SK-N-SH (cell line): ENCODE measurements at regions not wholly inside any gene's neighbourhood (a gene's known extent, or its start where the extent isn't known, plus 50 kb on each side); places are given as distances from the start of the nearest gene placed in this dataset.

Experiments used
- CTCF ChIA-PET: fragments of 300-600, 350-600 bp; formaldehyde crosslinking; extraction: SDS; loops from one replicate; lab custom pipeline; 2021; lab: Yijun Ruan, JAX
- POLR2A ChIA-PET: fragments of 350-600 bp; sonication (Branson Sonifier 250); formaldehyde crosslinking; extraction: SDS; loops from one replicate; lab custom pipeline; 2020; ENCODE audit warnings: antibody characterized with exemption, inconsistent platforms; lab: Yijun Ruan, JAX
- DNase-seq: peaks from one replicate; pipeline ENCODE4 v3.0.0; 2012
- H2AFZ ChIP-seq: fragments of 200-600 bp; sonication (generic); 2 replicates; pipeline ENCODE4 v1.8.1; 2016; ENCODE audit warnings: antibody characterized with exemption, mild to moderate bottlenecking, low read depth
- H3F3A ChIP-seq: fragments of 200-600 bp; sonication (generic); replicated peaks from 2 replicates; pipeline ENCODE3; 2016; ENCODE audit warnings: antibody characterized with exemption, mild to moderate bottlenecking; ENCODE audit not compliant: insufficient read depth
- H3K27ac ChIP-seq, 2 experiments: fragments of 200-500 bp in 1 of 2; fragments of 200-600 bp in 1 of 2; sonication (Bioruptor generic) in 1 of 2; sonication (generic), shearing (Covaris generic) in 1 of 2; 2 replicates each; pipeline versions ENCODE4 v1.5.1 to v1.6.1; 2014 to 2016; ENCODE audit warnings: low read depth in 2 of 2, inconsistent platforms in 1 of 2, low read length in 1 of 2, mild to moderate bottlenecking in 1 of 2, mixed read lengths in 1 of 2
- H3K27me3 ChIP-seq: fragments of 200-600 bp; sonication (generic), shearing (Covaris generic); 2 replicates; pipeline ENCODE4 v1.6.1; 2016; ENCODE audit warnings: mixed run types; ENCODE audit not compliant: insufficient read depth
- H3K36me3 ChIP-seq, 2 experiments: fragments of 200-500 bp in 1 of 2; fragments of 200-600 bp in 1 of 2; sonication (Bioruptor generic) in 1 of 2; sonication (generic) in 1 of 2; replicated peaks in 1 of 2; 2 replicates each; pipeline versions ENCODE3 to v1.5.1; 2014 to 2016; ENCODE audit warnings: low read length in 1 of 2, mild to moderate bottlenecking in 1 of 2; ENCODE audit not compliant: insufficient read depth in 2 of 2, control insufficient read depth in 1 of 2
- H3K4me1 ChIP-seq, 2 experiments: fragments of 200-500 bp in 1 of 2; fragments of 200-600 bp in 1 of 2; sonication (Bioruptor generic) in 1 of 2; sonication (generic), shearing (Covaris generic) in 1 of 2; 2 replicates each; pipeline versions ENCODE4 v1.5.1 to v1.6.1; 2014 to 2016; ENCODE audit warnings: low read depth in 1 of 2, low read length in 1 of 2, mixed run types in 1 of 2; ENCODE audit not compliant: insufficient read depth in 2 of 2, control insufficient read depth in 1 of 2
- H3K4me2 ChIP-seq: fragments of 200-600 bp; sonication (generic), shearing (Covaris generic); 2 replicates; pipeline ENCODE4 v1.6.1; 2017; ENCODE audit warnings: mixed run types
- H3K4me3 ChIP-seq, 2 experiments: fragments of 200-500 bp in 1 of 2; fragments of 200-600 bp in 1 of 2; sonication (Bioruptor generic) in 1 of 2; sonication (generic), shearing (Covaris generic) in 1 of 2; 2 replicates each; pipeline versions ENCODE4 v1.5.1 to v1.8.1; 2014 to 2016; ENCODE audit warnings: low read depth in 2 of 2, inconsistent platforms in 1 of 2, low read length in 1 of 2, mild to moderate bottlenecking in 1 of 2, mixed read lengths in 1 of 2, moderate library complexity in 1 of 2
- H3K79me2 ChIP-seq: fragments of 200-600 bp; sonication (generic); 2 replicates; pipeline ENCODE4 v1.8.1; 2017; ENCODE audit warnings: mild to moderate bottlenecking; ENCODE audit not compliant: insufficient read depth
- H3K9ac ChIP-seq: fragments of 200-600 bp; sonication (generic); 2 replicates; pipeline ENCODE4 v1.6.1; 2017; ENCODE audit warnings: mixed run types
- H3K9me2 ChIP-seq: fragments of 200-600 bp; sonication (generic); 2 replicates; pipeline ENCODE4 v1.6.1; 2017; ENCODE audit warnings: mixed run types
- H3K9me3 ChIP-seq: fragments of 200-600 bp; sonication (generic); 2 replicates; pipeline ENCODE4 v1.6.1; 2017; ENCODE audit warnings: mixed run types, mild to moderate bottlenecking, moderate library complexity
- H4K20me1 ChIP-seq: fragments of 200-600 bp; sonication (generic); 2 replicates; pipeline ENCODE4 v1.6.1; 2017; ENCODE audit warnings: mild to moderate bottlenecking, mixed run types; ENCODE audit not compliant: insufficient read depth
- EP300 ChIP-seq, 2 experiments: IDR thresholded peaks; 2 replicates each; pipeline versions ENCODE4 v1.4.0 to v1.6.1; 2012; ENCODE audit warnings: borderline replicate concordance in 1 of 2, low read depth in 1 of 2, low read length in 1 of 2
- FOSL2 ChIP-seq: IDR thresholded peaks from 2 replicates; pipeline ENCODE4 v1.4.0; 2012; ENCODE audit warnings: low read depth, mild to moderate bottlenecking, moderate library complexity, borderline replicate concordance
- FOXJ3 ChIP-seq: sonication (generic); formaldehyde crosslinking; IDR thresholded peaks from 2 replicates; pipeline ENCODE4 v1.5.1; 2020; ENCODE audit warnings: mild to moderate bottlenecking, missing genetic modification reagents
- FOXM1 ChIP-seq: IDR thresholded peaks from 2 replicates; pipeline ENCODE4 v1.4.0; 2012; ENCODE audit warnings: low read depth, mild to moderate bottlenecking
- GABPA ChIP-seq: IDR thresholded peaks from 2 replicates; pipeline ENCODE4 v1.4.0; 2012; ENCODE audit warnings: low read depth, mild to moderate bottlenecking
- GATA2 ChIP-seq: sonication (generic); formaldehyde crosslinking; IDR thresholded peaks from 2 replicates; pipeline ENCODE4 v1.5.0; 2020; ENCODE audit warnings: mild to moderate bottlenecking, missing genetic modification reagents
- NFIC ChIP-seq: IDR thresholded peaks from 2 replicates; pipeline ENCODE4 v1.4.0; 2012; ENCODE audit warnings: borderline replicate concordance
- NRF1 ChIP-seq: IDR thresholded peaks from 2 replicates; pipeline ENCODE4 v1.6.1; 2012; ENCODE audit warnings: low read depth, mild to moderate bottlenecking, low read length
- POLR2AphosphoS5 ChIP-seq: IDR thresholded peaks from 2 replicates; pipeline ENCODE4 v1.6.1; 2012; ENCODE audit warnings: low read depth, low read length
- RAD21 ChIP-seq: IDR thresholded peaks from 2 replicates; pipeline ENCODE4 v1.6.1; 2012; ENCODE audit warnings: mild to moderate bottlenecking, low read length
- RFX5 ChIP-seq: IDR thresholded peaks from 2 replicates; pipeline ENCODE4 v1.6.1; 2012; ENCODE audit warnings: mild to moderate bottlenecking, improper control_type of control experiment, low read length
- SMC3 ChIP-seq: IDR thresholded peaks from 2 replicates; pipeline ENCODE4 v1.6.1; 2012; ENCODE audit warnings: low read depth, low read length, improper control_type of control experiment
- TCF12 ChIP-seq: IDR thresholded peaks from 2 replicates; pipeline ENCODE4 v1.4.0; 2012
- WGBS: methylation state at CpG from one replicate; pipeline ENCODE4 v1.1.6; 2017; ENCODE audit warnings: low lambda C conversion rate; 5-methylcytosine and 5-hydroxymethylcytosine counted together
- TF ChIP-seq, protein P1 (sequence below): IDR thresholded peaks from 2 replicates; pipeline ENCODE4 v1.4.0; 2012; ENCODE audit warnings: low read depth
- TF ChIP-seq, protein P2 (sequence below): IDR thresholded peaks from 2 replicates; pipeline ENCODE4 v1.4.0; 2012; ENCODE audit warnings: low read depth, borderline replicate concordance
- TF ChIP-seq, protein P3 (sequence below): fragments of 200-600 bp; sonication (generic); IDR thresholded peaks from 2 replicates; pipeline ENCODE4 v1.6.1; 2017; ENCODE audit warnings: antibody characterized with exemption, mild to moderate bottlenecking, moderate library complexity
- TF ChIP-seq, protein P4 (sequence below): IDR thresholded peaks from 2 replicates; pipeline ENCODE4 v1.6.1; 2012; ENCODE audit warnings: mild to moderate bottlenecking, low read depth, low read length, moderate library complexity
- TF ChIP-seq, protein P5 (sequence below): IDR thresholded peaks from 2 replicates; pipeline ENCODE4; 2012
- TF ChIP-seq, protein P6 (sequence below): IDR thresholded peaks from 2 replicates; pipeline ENCODE4 v1.4.0; 2012; ENCODE audit warnings: low read depth, borderline replicate concordance

DNA sequence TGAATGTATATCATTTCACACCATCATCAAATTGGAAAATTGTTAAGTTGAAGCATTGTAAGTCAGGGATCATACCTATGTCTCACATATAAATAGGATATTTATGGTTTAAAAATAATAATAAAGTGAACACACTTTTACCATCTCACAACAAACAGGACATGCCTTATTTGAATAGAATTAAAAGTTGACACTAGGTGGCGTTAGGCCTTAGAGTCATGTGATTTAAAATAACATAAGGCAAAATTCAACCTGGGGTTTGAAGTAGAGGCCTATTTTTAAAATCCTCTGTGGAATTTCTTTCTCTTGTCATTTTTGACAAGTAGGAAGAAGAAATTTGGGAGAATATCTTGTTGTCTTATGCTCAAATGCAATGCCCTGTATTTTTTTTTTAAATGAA is 184.7 kb upstream of the PCDH15 start:
- Histone ChIP-seq H3F3A (no peaks in the 10 kb centered on the region), H2AFZ (no peak overlapping the region), H3K36me3 (no peaks in the 10 kb centered on the region), H3K9ac (no peak overlapping the region), H3K79me2 (no peaks in the 10 kb centered on the region), H3K4me3 (no peak overlapping the region), H3K4me2 (no peak overlapping the region), H3K9me3 (no peaks in the 10 kb centered on the region), H3K9me2 (no peaks in the 10 kb centered on the region), H3K27ac (no peak overlapping the region), H3K27me3 (no peaks in the 10 kb centered on the region)
- POLR2A ChIA-PET: no interaction called here
- DNase-seq: peak; percentile 8
- TF ChIP-seq FOXJ3 (CRISPR knock-in tag) (no peak), EP300 (IDR thresholded peaks at IDR 0.05; ENCODE audit: borderline replicate concordance in 1 of 2, low read depth in 1 of 2, low read length in 1 of 2) (no peak), GABPA (no peak), FOXM1 (no peak), SMC3 (peak; percentile 48), TCF12 (no peak), RFX5 (no peak), RAD21 (peak; percentile 55), NFIC (no peak), GATA2 (CRISPR knock-in tag) (no peak), NRF1 (no peak), FOSL2 (no peak), POLR2AphosphoS5 (no peak)
- TF ChIP-seq, protein P1, sequence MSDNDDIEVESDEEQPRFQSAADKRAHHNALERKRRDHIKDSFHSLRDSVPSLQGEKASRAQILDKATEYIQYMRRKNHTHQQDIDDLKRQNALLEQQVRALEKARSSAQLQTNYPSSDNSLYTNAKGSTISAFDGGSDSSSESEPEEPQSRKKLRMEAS: no peak
- TF ChIP-seq, protein P2, sequence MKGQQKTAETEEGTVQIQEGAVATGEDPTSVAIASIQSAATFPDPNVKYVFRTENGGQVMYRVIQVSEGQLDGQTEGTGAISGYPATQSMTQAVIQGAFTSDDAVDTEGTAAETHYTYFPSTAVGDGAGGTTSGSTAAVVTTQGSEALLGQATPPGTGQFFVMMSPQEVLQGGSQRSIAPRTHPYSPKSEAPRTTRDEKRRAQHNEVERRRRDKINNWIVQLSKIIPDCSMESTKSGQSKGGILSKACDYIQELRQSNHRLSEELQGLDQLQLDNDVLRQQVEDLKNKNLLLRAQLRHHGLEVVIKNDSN: no peak; the same call in 1 of the 2 replicates
- TF ChIP-seq, protein P3, sequence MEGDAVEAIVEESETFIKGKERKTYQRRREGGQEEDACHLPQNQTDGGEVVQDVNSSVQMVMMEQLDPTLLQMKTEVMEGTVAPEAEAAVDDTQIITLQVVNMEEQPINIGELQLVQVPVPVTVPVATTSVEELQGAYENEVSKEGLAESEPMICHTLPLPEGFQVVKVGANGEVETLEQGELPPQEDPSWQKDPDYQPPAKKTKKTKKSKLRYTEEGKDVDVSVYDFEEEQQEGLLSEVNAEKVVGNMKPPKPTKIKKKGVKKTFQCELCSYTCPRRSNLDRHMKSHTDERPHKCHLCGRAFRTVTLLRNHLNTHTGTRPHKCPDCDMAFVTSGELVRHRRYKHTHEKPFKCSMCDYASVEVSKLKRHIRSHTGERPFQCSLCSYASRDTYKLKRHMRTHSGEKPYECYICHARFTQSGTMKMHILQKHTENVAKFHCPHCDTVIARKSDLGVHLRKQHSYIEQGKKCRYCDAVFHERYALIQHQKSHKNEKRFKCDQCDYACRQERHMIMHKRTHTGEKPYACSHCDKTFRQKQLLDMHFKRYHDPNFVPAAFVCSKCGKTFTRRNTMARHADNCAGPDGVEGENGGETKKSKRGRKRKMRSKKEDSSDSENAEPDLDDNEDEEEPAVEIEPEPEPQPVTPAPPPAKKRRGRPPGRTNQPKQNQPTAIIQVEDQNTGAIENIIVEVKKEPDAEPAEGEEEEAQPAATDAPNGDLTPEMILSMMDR: peak; percentile 69
- TF ChIP-seq, protein P4, sequence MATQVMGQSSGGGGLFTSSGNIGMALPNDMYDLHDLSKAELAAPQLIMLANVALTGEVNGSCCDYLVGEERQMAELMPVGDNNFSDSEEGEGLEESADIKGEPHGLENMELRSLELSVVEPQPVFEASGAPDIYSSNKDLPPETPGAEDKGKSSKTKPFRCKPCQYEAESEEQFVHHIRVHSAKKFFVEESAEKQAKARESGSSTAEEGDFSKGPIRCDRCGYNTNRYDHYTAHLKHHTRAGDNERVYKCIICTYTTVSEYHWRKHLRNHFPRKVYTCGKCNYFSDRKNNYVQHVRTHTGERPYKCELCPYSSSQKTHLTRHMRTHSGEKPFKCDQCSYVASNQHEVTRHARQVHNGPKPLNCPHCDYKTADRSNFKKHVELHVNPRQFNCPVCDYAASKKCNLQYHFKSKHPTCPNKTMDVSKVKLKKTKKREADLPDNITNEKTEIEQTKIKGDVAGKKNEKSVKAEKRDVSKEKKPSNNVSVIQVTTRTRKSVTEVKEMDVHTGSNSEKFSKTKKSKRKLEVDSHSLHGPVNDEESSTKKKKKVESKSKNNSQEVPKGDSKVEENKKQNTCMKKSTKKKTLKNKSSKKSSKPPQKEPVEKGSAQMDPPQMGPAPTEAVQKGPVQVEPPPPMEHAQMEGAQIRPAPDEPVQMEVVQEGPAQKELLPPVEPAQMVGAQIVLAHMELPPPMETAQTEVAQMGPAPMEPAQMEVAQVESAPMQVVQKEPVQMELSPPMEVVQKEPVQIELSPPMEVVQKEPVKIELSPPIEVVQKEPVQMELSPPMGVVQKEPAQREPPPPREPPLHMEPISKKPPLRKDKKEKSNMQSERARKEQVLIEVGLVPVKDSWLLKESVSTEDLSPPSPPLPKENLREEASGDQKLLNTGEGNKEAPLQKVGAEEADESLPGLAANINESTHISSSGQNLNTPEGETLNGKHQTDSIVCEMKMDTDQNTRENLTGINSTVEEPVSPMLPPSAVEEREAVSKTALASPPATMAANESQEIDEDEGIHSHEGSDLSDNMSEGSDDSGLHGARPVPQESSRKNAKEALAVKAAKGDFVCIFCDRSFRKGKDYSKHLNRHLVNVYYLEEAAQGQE: no peak
- TF ChIP-seq, protein P5, sequence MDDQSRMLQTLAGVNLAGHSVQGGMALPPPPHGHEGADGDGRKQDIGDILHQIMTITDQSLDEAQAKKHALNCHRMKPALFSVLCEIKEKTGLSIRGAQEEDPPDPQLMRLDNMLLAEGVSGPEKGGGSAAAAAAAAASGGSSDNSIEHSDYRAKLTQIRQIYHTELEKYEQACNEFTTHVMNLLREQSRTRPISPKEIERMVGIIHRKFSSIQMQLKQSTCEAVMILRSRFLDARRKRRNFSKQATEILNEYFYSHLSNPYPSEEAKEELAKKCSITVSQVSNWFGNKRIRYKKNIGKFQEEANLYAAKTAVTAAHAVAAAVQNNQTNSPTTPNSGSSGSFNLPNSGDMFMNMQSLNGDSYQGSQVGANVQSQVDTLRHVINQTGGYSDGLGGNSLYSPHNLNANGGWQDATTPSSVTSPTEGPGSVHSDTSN: no peak
- TF ChIP-seq, protein P6, sequence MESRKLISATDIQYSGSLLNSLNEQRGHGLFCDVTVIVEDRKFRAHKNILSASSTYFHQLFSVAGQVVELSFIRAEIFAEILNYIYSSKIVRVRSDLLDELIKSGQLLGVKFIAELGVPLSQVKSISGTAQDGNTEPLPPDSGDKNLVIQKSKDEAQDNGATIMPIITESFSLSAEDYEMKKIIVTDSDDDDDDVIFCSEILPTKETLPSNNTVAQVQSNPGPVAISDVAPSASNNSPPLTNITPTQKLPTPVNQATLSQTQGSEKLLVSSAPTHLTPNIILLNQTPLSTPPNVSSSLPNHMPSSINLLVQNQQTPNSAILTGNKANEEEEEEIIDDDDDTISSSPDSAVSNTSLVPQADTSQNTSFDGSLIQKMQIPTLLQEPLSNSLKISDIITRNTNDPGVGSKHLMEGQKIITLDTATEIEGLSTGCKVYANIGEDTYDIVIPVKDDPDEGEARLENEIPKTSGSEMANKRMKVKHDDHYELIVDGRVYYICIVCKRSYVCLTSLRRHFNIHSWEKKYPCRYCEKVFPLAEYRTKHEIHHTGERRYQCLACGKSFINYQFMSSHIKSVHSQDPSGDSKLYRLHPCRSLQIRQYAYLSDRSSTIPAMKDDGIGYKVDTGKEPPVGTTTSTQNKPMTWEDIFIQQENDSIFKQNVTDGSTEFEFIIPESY: no peak
- TF ChIP-seq, all 33 proteins: peak for 3
- CTCF ChIA-PET: interaction anchor here (0.9 to 1.6 kb wide), 6 partner anchors 12 to 1145 kb away, joined by 3 to 6 read pairs (median 4); no protein-coding TSS in a partner anchor
- 8% methylated on average over 1 of the region's 1 CpG for WGBS
- H4K20me1 ChIP-seq: no peaks in the 10 kb centered on the region
- H3K4me1 ChIP-seq: no peaks in the 10 kb centered on the region
